ENCODE measurements at regions not wholly inside any gene's neighbourhood (a gene's known extent, or its start where the extent isn't known, plus 50 kb on each side); places are given as distances from the start of the nearest gene placed in this dataset.
"Not testable (repeated sequence)": the region's sequence is repeated elsewhere in the genome, so short reads cannot be mapped to it uniquely, and the experiment has no call there.

- intact Hi-C loops (cut with DNase I), result no loop called here
- ATAC-seq (no peak), DNase-seq (no peak)
- H3K27ac ChIP-seq, result no peak overlapping the region
- H3K4me1 ChIP-seq, result no peaks in the 10 kb centered on the region
- H3K27me3 ChIP-seq, result no peaks in the 10 kb centered on the region
- H3K9me3 ChIP-seq, result peaks cover 0 to 7% (median 0%) of the 10 kb centered on the region in 11 donors
- no peak overlapping the region for H3K4me3 ChIP-seq
- TF ChIP-seq, protein P1, sequence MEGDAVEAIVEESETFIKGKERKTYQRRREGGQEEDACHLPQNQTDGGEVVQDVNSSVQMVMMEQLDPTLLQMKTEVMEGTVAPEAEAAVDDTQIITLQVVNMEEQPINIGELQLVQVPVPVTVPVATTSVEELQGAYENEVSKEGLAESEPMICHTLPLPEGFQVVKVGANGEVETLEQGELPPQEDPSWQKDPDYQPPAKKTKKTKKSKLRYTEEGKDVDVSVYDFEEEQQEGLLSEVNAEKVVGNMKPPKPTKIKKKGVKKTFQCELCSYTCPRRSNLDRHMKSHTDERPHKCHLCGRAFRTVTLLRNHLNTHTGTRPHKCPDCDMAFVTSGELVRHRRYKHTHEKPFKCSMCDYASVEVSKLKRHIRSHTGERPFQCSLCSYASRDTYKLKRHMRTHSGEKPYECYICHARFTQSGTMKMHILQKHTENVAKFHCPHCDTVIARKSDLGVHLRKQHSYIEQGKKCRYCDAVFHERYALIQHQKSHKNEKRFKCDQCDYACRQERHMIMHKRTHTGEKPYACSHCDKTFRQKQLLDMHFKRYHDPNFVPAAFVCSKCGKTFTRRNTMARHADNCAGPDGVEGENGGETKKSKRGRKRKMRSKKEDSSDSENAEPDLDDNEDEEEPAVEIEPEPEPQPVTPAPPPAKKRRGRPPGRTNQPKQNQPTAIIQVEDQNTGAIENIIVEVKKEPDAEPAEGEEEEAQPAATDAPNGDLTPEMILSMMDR (IDR thresholded peaks at IDR 0.05), result no peak
- 67 to 74% methylated on average over 6 of the region's 6 CpGs for WGBS, 2 donors
- no peaks in the 10 kb centered on the region for H3K36me3 ChIP-seq
Measured at GRCh38 chr10:25842146-25842545, 91.9 kb upstream of the MYO3A start.

- Histone ChIP-seq H3K4me3 (no peak overlapping the region), H3K4me1 (no peaks in the 10 kb centered on the region), H3K27me3 (no peaks in the 10 kb centered on the region), H3K27ac (no peak overlapping the region), H3K9me3 (peaks cover 0 to 7% (median 0%) of the 10 kb centered on the region in 11 donors), H3K36me3 (no peaks in the 10 kb centered on the region)
- intact Hi-C loops (cut with DNase I), result no loop called here
- WGBS, 2 donors, result 79 to 82% methylated on average over 10 of the region's 10 CpGs
- TF ChIP-seq, protein P1 (IDR thresholded peaks at IDR 0.05), result no peak
- ATAC-seq (no peak), DNase-seq (no peak)
Measured at GRCh38 chr10:25843551-25844170, 90.4 kb upstream of the MYO3A start.

DNA sequence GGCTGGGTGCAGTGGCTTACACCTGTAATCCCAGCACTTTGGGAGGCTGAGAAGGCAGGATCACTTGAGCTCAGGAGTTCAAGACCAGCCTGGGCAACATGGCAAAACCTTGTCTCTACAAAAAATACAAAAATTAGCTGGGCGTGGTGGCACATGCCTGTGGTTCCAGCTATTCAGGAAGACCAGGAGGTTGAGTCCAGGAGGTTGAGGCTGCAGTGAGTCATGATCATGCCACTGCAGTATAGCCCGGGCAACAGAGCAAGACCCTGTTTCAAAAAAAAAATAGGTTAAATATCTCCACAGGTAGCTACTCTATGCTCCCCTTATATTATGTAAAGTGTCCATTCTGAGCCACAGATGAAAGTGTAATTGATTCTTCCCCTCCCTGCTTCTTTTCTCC is 89.3 kb upstream of the MYO3A start:
- H3K9me3 ChIP-seq; ATAC-seq; H3K36me3 ChIP-seq; H3K27ac ChIP-seq; H3K4me3 ChIP-seq; H3K27me3 ChIP-seq; H3K4me1 ChIP-seq; intact Hi-C loops (cut with DNase I); DNase-seq: not testable (repeated sequence)
- WGBS, 2 donors, result 87 to 88% methylated on average over 2 of the region's 2 CpGs

DNA sequence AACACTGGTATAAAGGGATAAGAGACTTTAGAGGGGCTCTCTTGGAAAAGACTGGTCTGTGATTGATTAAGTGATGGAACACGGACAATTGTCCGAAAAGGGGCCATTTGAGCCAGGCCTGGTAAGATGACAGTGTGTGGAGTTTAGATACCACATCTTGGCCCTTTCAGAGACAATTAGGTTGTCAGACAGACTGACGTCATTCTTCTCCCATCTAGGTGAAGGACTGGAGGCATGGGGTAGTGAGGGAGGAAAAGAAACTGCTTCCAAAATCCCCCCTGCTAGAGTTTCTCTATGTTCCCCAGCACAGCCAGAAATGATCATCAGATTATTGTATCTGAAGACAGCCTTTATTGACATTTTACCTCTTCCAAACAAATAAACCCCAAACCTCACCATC is 84.8 kb upstream of the MYO3A start:
- Histone ChIP-seq H3K4me3 (no peak overlapping the region), H3K27me3 (no peaks in the 10 kb centered on the region), H3K9me3 (no peaks in the 10 kb centered on the region), H3K36me3 (no peaks in the 10 kb centered on the region), H3K27ac (no peak overlapping the region), H3K4me1 (no peaks in the 10 kb centered on the region)
- TF ChIP-seq, protein P1 (IDR thresholded peaks at IDR 0.05), result no peak
- intact Hi-C loops (cut with DNase I), result no loop called here
- no peak for DNase-seq
- WGBS, 2 donors, result 77 to 83% methylated on average over 3 of the region's 3 CpGs
- ATAC-seq, result no peak

GRCh38 chr10:25849988-25850387 is 84.0 kb upstream of the MYO3A start:
- H3K36me3 ChIP-seq, result no peaks in the 10 kb centered on the region
- no peak overlapping the region for H3K27ac ChIP-seq
- ATAC-seq, result no peak
- intact Hi-C loops (cut with DNase I), result no loop called here
- H3K4me1 ChIP-seq, result no peaks in the 10 kb centered on the region
- no peaks in the 10 kb centered on the region for H3K9me3 ChIP-seq
- TF ChIP-seq, protein P1 (IDR thresholded peaks at IDR 0.05), result no peak
- H3K27me3 ChIP-seq, result no peaks in the 10 kb centered on the region
- H3K4me3 ChIP-seq, result no peak overlapping the region
- WGBS, 2 donors, result 49 to 53% methylated on average over 4 of the region's 4 CpGs
- no peak for DNase-seq

All from heart right ventricle (tissue), 16 donors.